ENCODE measurements at regions not wholly inside any gene's neighbourhood (a gene's known extent, or its start where the extent isn't known, plus 50 kb on each side); places are given as distances from the start of the nearest gene placed in this dataset.
"Not testable (repeated sequence)": the region's sequence is repeated elsewhere in the genome, so short reads cannot be mapped to it uniquely, and the experiment has no call there.

DNA sequence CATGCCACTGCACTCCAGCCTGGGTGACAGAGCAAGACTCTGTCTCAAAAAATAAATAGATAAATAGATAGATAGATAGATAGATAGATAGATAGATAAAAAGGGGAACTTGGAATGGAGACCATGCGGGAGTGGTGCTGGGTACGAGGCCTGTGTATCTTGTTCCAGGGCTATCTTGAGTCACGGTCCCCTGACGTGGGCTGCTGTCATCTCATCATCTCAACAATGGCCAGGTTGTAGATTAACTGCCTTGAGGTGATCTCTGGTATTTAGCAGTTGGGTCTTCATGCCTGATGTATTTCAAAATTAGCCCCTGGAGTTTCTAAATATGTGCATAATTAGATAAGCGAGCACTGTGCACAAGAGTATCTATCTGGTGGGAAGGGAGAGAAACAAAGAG, 212.1 kb downstream of the CDRT15L2 start:
- Histone ChIP-seq H3K4me1 (no peaks in the 10 kb centered on the region), H3K36me3 (no peaks in the 10 kb centered on the region), H3K4me3 (no peak overlapping the region), H3K27ac (no peak overlapping the region), H3K27me3 (no peaks in the 10 kb centered on the region), H3K9me3 (no peaks in the 10 kb centered on the region)
- TF ChIP-seq EP300 (IDR thresholded peaks at IDR 0.05): no peak
- TF ChIP-seq POLR2A (IDR thresholded peaks at IDR 0.05): no peak
- TF ChIP-seq, protein P1, sequence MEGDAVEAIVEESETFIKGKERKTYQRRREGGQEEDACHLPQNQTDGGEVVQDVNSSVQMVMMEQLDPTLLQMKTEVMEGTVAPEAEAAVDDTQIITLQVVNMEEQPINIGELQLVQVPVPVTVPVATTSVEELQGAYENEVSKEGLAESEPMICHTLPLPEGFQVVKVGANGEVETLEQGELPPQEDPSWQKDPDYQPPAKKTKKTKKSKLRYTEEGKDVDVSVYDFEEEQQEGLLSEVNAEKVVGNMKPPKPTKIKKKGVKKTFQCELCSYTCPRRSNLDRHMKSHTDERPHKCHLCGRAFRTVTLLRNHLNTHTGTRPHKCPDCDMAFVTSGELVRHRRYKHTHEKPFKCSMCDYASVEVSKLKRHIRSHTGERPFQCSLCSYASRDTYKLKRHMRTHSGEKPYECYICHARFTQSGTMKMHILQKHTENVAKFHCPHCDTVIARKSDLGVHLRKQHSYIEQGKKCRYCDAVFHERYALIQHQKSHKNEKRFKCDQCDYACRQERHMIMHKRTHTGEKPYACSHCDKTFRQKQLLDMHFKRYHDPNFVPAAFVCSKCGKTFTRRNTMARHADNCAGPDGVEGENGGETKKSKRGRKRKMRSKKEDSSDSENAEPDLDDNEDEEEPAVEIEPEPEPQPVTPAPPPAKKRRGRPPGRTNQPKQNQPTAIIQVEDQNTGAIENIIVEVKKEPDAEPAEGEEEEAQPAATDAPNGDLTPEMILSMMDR (IDR thresholded peaks at IDR 0.05): no peak
- no peak for DNase-seq (ENCODE audit: low spot score in 2 of 2)
- 92 to 96% methylated on average over 5 of the region's 5 CpGs for WGBS, 2 donors

DNA sequence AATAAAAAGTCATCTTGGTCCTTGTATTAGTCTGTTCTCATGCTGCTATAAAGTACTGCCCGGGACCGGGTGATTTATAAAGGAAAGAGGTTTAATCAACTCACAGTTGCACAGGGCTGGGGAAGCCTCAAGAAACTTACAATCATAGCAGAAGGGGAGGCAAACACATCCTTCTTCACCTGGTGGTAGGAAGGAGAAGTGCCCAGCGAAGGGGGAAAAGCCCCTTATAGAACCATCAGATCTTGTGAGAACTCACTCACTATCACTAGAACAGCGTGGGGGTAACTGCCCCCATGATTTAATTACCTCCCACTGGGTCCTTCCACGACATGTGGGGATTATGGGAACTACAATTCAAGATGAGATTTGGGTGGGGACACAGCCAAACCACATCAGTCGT, 215.0 kb downstream of the CDRT15L2 start:
- H3K4me1 ChIP-seq: not testable (repeated sequence)

DNA sequence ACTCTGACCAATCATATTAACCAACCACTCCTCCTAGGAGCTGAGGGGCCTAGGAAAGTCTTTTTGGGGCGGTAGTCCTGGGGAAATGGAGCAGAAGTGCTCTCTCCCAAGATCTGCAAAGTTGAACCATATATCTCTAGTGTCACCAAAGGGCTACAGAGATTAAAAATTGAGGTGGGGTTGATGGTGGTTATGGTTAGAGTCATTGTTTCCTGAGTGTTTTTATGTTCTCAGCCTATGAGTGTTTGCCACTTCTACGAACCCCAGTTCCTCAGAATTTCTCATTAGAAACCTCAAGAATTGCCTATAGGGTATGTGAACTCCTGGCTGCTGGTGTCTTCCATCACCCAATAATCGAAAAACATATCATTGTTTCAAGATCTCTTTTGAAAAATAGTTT, 217.8 kb downstream of the CDRT15L2 start:
- Histone ChIP-seq H3K36me3 (no peaks in the 10 kb centered on the region), H3K27ac (no peak overlapping the region), H3K9me3 (no peaks in the 10 kb centered on the region), H3K27me3 (no peaks in the 10 kb centered on the region), H3K4me1 (no peaks in the 10 kb centered on the region), H3K4me3 (no peak overlapping the region)
- no peak for DNase-seq (ENCODE audit: low spot score in 2 of 2)
- 84 to 89% methylated on average over 3 of the region's 3 CpGs for WGBS, 2 donors
- no peak for TF ChIP-seq EP300 (IDR thresholded peaks at IDR 0.05)
- no peak for TF ChIP-seq POLR2A (IDR thresholded peaks at IDR 0.05)
- TF ChIP-seq, protein P1 (IDR thresholded peaks at IDR 0.05): no peak

More for the DNA sequence above, 215.0 kb downstream of the CDRT15L2 start:
- H3K4me3 ChIP-seq; H3K27me3 ChIP-seq; H3K9me3 ChIP-seq; H3K36me3 ChIP-seq; H3K27ac ChIP-seq; DNase-seq (ENCODE audit: low spot score in 2 of 2): not testable (repeated sequence)
- 73 to 83% methylated on average over 6 of the region's 6 CpGs for WGBS, 2 donors

DNA sequence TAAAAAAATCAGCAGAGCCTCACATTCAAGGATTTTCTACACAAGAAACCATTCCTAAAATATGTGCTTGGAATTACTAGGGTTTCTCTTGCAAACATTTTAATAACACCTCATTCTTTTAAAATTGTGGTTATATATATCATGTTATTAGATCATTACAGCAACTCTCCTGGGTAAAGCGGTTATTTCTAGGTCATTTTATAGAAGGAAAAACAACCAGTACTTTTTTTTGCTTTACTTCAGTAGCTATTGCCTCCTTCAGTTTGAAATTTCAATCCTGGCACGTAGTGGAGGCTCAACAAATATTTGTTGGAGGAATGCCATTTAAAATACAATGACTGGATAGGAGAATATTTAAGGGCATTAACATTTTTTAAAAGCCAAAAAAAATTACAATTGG, 220.6 kb downstream of the CDRT15L2 start:
- no peaks in the 10 kb centered on the region for H3K4me1 ChIP-seq
- WGBS, 2 donors: 37 to 45% methylated on average over 2 of the region's 2 CpGs
- TF ChIP-seq EP300 (IDR thresholded peaks at IDR 0.05) (no peak), POLR2A (IDR thresholded peaks at IDR 0.05) (no peak)
- TF ChIP-seq, protein P1 (IDR thresholded peaks at IDR 0.05): no peak
- H3K9me3 ChIP-seq: no peaks in the 10 kb centered on the region
- no peaks in the 10 kb centered on the region for H3K36me3 ChIP-seq
- no peak for DNase-seq (ENCODE audit: low spot score in 2 of 2)
- H3K27ac ChIP-seq: no peak overlapping the region
- no peaks in the 10 kb centered on the region for H3K27me3 ChIP-seq
- H3K4me3 ChIP-seq: no peak overlapping the region

DNA sequence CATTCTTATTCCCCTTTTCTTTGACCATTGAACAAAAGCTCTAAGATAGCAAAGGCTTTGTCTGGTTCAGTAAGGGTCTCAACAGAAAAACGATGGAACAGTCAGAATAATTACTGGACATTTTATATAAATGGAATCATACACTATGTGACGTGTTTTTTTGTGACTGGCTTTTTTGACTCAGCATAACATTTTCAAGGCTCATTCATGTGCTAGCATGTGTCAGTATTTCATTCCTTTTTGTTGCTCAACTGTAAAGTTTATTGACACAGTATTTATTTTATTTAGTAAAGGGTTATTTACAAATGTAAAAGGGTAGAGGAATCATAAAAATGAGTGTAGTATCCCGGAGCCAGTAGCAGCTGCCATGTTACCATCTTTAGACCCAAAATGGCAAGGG, 226.2 kb downstream of the CDRT15L2 start:
- Histone ChIP-seq H3K4me3 (no peak overlapping the region), H3K27me3 (no peaks in the 10 kb centered on the region), H3K9me3 (peaks cover 0 to 10% (median 2%) of the 10 kb centered on the region in 4 donors), H3K36me3 (no peaks in the 10 kb centered on the region), H3K27ac (no peak overlapping the region), H3K4me1 (no peaks in the 10 kb centered on the region)
- WGBS, 2 donors: 47 to 50% methylated on average over 3 of the region's 3 CpGs
- no peak for TF ChIP-seq EP300 (IDR thresholded peaks at IDR 0.05)
- TF ChIP-seq, protein P1 (IDR thresholded peaks at IDR 0.05): no peak
- TF ChIP-seq POLR2A (IDR thresholded peaks at IDR 0.05): no peak
- DNase-seq (ENCODE audit: low spot score in 2 of 2): no peak

DNA sequence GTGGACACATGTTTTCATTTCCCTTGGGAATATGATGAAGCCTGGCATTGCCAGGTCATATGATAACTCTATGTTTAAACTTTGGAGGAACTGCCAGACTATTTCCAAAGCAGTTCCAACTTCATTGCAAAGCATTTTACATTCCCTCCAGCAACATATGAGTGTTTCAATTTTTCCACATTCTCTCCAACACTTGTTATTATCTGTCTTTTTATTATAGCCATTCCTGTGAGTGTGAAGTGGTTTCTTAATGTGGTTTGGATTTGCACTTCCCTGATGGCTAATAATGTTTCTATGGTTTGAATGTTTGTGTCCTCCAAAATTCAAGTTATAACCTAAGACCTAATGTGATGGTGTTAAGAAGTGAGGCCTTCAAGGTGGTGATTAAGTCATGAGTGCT, 228.0 kb downstream of the CDRT15L2 start:
- not testable (repeated sequence) for DNase-seq (ENCODE audit: low spot score in 2 of 2); H3K27ac ChIP-seq; H3K36me3 ChIP-seq; H3K4me1 ChIP-seq; H3K27me3 ChIP-seq; H3K4me3 ChIP-seq
- H3K9me3 ChIP-seq: peaks cover 0 to 10% (median 2%) of the 10 kb centered on the region in 4 donors

DNA sequence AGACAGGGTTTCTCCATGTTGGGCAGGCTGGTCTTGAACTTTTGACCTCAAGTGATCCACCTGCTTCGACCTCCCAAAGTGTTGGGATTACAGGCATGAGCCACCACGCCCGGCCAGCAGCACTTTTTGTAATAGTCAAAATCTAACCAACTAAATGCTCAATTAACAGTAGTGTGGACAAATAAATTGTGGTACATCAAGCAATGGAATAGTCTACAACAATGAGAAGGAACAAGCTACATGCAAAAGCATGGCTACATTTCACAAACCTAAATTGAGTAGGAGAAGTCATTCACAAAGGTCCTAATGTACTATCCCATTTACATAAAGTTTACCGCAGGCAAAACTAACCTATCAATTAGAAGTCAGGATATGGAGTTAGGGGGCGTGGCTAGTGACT, 227.4 kb downstream of the USP22 start:
- not testable (repeated sequence) for H3K36me3 ChIP-seq; H3K4me3 ChIP-seq; H3K4me1 ChIP-seq; H3K9me3 ChIP-seq; H3K27ac ChIP-seq; H3K27me3 ChIP-seq; DNase-seq (ENCODE audit: low spot score in 2 of 2)
- 95% methylated on average over 5 of the region's 5 CpGs for WGBS, 2 donors

All from tibial nerve (tissue), 4 donors.